Activated CD4-positive, alpha-beta T cell treated with anti-CD3 and anti-CD28 coated beads for 36 hours (primary cell): ENCODE measurements at regions not wholly inside any gene's neighbourhood (a gene's known extent, or its start where the extent isn't known, plus 50 kb on each side); places are given as distances from the start of the nearest gene placed in this dataset.

ENCODE experiments used
- ATAC-seq: fragments of 200-7000 bp; cut with Tn5 transposase; one replicate; pipeline ENCODE4 v1.10.0; 2021; ENCODE audit warnings: mild to moderate bottlenecking, moderate library complexity
- CTCF ChIA-PET: fragments of 350-600 bp; sonication (Branson Sonifier 250); formaldehyde crosslinking; loops from one replicate; lab custom pipeline; 2021; ENCODE audit warnings: antibody characterized with exemption; lab: Charles Lee
- POLR2A ChIA-PET: fragments of 350-600 bp; sonication (Branson Sonifier 250); formaldehyde crosslinking; loops from one replicate; lab custom pipeline; 2021; ENCODE audit warnings: antibody characterized with exemption, inconsistent platforms; lab: Charles Lee
- DNase-seq: peaks from one replicate; pipeline ENCODE4 v3.0.0-alpha.2; 2020
- H3K27ac Mint-ChIP-seq: one replicate; pipeline ENCODE4 v1.8.0; 2021; ENCODE audit warnings: mixed read lengths
- H3K27me3 Mint-ChIP-seq: one replicate; pipeline ENCODE4 v1.8.0; 2021; ENCODE audit warnings: mixed read lengths
- H3K36me3 Mint-ChIP-seq: one replicate; pipeline ENCODE4 v1.8.0; 2021; ENCODE audit warnings: low read depth, mixed read lengths
- H3K4me1 Mint-ChIP-seq: one replicate; pipeline ENCODE4 v1.8.0; 2021; ENCODE audit warnings: mixed read lengths
- H3K4me3 Mint-ChIP-seq: one replicate; pipeline ENCODE4 v1.8.0; 2021; ENCODE audit warnings: mild to moderate bottlenecking, moderate library complexity, mixed read lengths
- H3K9me3 Mint-ChIP-seq: one replicate; pipeline ENCODE4 v1.8.0; 2021; ENCODE audit warnings: low read depth, mixed read lengths
- intact Hi-C, 2 experiments: fragments of 100-400 bp; cut with DNase I in 1 of 2; cut with micrococcal nuclease in 1 of 2; formaldehyde crosslinking; loops; one replicate each; pipeline versions ENCODE4 v1.14.2 to v1.15.1; 2022 to 2024; cut with DNase I, micrococcal nuclease

GRCh38 chr9:26415528-26415927 lies 477.1 kb downstream of the CAAP1 start:
- DNase-seq (no peak), ATAC-seq (no peak)
- ChIA-PET POLR2A (no interaction called here), CTCF (interaction anchor here (1.0 kb wide), 1 partner anchor 128 kb away, joined by 3 read pairs; no protein-coding TSS in a partner anchor)
- H3K9me3 Mint-ChIP-seq = no peaks in the 10 kb centered on the region
- H3K27me3 Mint-ChIP-seq = no peaks in the 10 kb centered on the region
- no peaks in the 10 kb centered on the region for H3K36me3 Mint-ChIP-seq
- no peaks in the 10 kb centered on the region for H3K4me1 Mint-ChIP-seq
- intact Hi-C loops = no loop called here
- no peak overlapping the region for H3K27ac Mint-ChIP-seq
- no peak overlapping the region for H3K4me3 Mint-ChIP-seq

GRCh38 chr9:26413611-26414010 lies 479.0 kb downstream of the CAAP1 start:
- ATAC-seq (no peak), DNase-seq (no peak)
- intact Hi-C loops = no loop called here
- Mint-ChIP-seq H3K36me3 (no peaks in the 10 kb centered on the region), H3K27me3 (no peaks in the 10 kb centered on the region), H3K4me1 (no peaks in the 10 kb centered on the region), H3K9me3 (peaks cover 3% of the 10 kb centered on the region), H3K4me3 (no peak overlapping the region), H3K27ac (no peak overlapping the region)
- POLR2A ChIA-PET = no interaction called here
- CTCF ChIA-PET = no interaction called here

GRCh38 chr9:26412446-26412845 lies 480.2 kb downstream of the CAAP1 start:
- CTCF ChIA-PET = no interaction called here
- ATAC-seq (no peak), DNase-seq (no peak)
- H3K4me3 Mint-ChIP-seq = no peak overlapping the region
- no peaks in the 10 kb centered on the region for H3K4me1 Mint-ChIP-seq
- H3K27me3 Mint-ChIP-seq = no peaks in the 10 kb centered on the region
- no peak overlapping the region for H3K27ac Mint-ChIP-seq
- intact Hi-C loops = no loop called here
- H3K9me3 Mint-ChIP-seq = peaks cover 3% of the 10 kb centered on the region
- no peaks in the 10 kb centered on the region for H3K36me3 Mint-ChIP-seq
- POLR2A ChIA-PET = no interaction called here

- Mint-ChIP-seq H3K9me3 (peaks cover 3% of the 10 kb centered on the region), H3K36me3 (no peaks in the 10 kb centered on the region), H3K27me3 (no peaks in the 10 kb centered on the region), H3K4me3 (no peak overlapping the region), H3K27ac (no peak overlapping the region), H3K4me1 (no peaks in the 10 kb centered on the region)
- CTCF ChIA-PET = no interaction called here
- no peak for ATAC-seq
- POLR2A ChIA-PET = no interaction called here
- no peak for DNase-seq
- intact Hi-C loops = no loop called here
Observed at GRCh38 chr9:26406676-26407075, 485.9 kb downstream of the CAAP1 start.

GRCh38 chr9:26399556-26399955 lies 493.0 kb downstream of the CAAP1 start:
- DNase-seq (no peak), ATAC-seq (no peak)
- intact Hi-C loops = no loop called here
- POLR2A ChIA-PET = no interaction called here
- H3K4me3 Mint-ChIP-seq = no peak overlapping the region
- CTCF ChIA-PET = no interaction called here
- H3K27ac Mint-ChIP-seq = no peak overlapping the region
- no peaks in the 10 kb centered on the region for H3K27me3 Mint-ChIP-seq
- no peaks in the 10 kb centered on the region for H3K36me3 Mint-ChIP-seq
- H3K4me1 Mint-ChIP-seq = no peaks in the 10 kb centered on the region
- H3K9me3 Mint-ChIP-seq = no peaks in the 10 kb centered on the region

- H3K36me3 Mint-ChIP-seq = no peaks in the 10 kb centered on the region
- intact Hi-C loops = no loop called here
- no peak overlapping the region for H3K4me3 Mint-ChIP-seq
- ChIA-PET CTCF (no interaction called here), POLR2A (no interaction called here)
- no peak for DNase-seq
- peaks cover 6% of the 10 kb centered on the region for H3K9me3 Mint-ChIP-seq
- no peaks in the 10 kb centered on the region for H3K4me1 Mint-ChIP-seq
- no peaks in the 10 kb centered on the region for H3K27me3 Mint-ChIP-seq
- no peak overlapping the region for H3K27ac Mint-ChIP-seq
- ATAC-seq = no peak
Observed at GRCh38 chr9:26394025-26394424, 498.6 kb downstream of the CAAP1 start.

- Mint-ChIP-seq H3K9me3 (peaks cover 8% of the 10 kb centered on the region), H3K4me3 (no peak overlapping the region), H3K4me1 (no peaks in the 10 kb centered on the region), H3K27ac (no peak overlapping the region), H3K36me3 (no peaks in the 10 kb centered on the region), H3K27me3 (no peaks in the 10 kb centered on the region)
- intact Hi-C loops = no loop called here
- DNase-seq (no peak), ATAC-seq (no peak)
- POLR2A ChIA-PET = interaction anchor here (0.6 kb wide), 1 partner anchor 60 kb away, joined by 3 read pairs; no protein-coding TSS in a partner anchor
- CTCF ChIA-PET = no interaction called here
Observed at GRCh38 chr9:26392639-26393038, 500.0 kb downstream of the CAAP1 start.

GRCh38 chr9:26391036-26391435 lies 501.6 kb downstream of the CAAP1 start:
- H3K27me3 Mint-ChIP-seq = no peaks in the 10 kb centered on the region
- H3K4me1 Mint-ChIP-seq = no peaks in the 10 kb centered on the region
- H3K36me3 Mint-ChIP-seq = no peaks in the 10 kb centered on the region
- no peak for DNase-seq
- CTCF ChIA-PET = no interaction called here
- intact Hi-C loops = no loop called here
- POLR2A ChIA-PET = no interaction called here
- no peak overlapping the region for H3K27ac Mint-ChIP-seq
- no peak overlapping the region for H3K4me3 Mint-ChIP-seq
- H3K9me3 Mint-ChIP-seq = peaks cover 8% of the 10 kb centered on the region
- no peak for ATAC-seq

GRCh38 chr9:26375448-26375847 lies 517.2 kb downstream of the CAAP1 start:
- Mint-ChIP-seq H3K36me3 (no peaks in the 10 kb centered on the region), H3K27ac (no peak overlapping the region), H3K4me3 (no peak overlapping the region), H3K9me3 (peaks cover 9% of the 10 kb centered on the region), H3K4me1 (no peaks in the 10 kb centered on the region), H3K27me3 (no peaks in the 10 kb centered on the region)
- ChIA-PET POLR2A (no interaction called here), CTCF (no interaction called here)
- intact Hi-C loops = no loop called here
- no peak for ATAC-seq
- no peak for DNase-seq

- Mint-ChIP-seq H3K9me3 (peaks cover 10% of the 10 kb centered on the region), H3K36me3 (no peaks in the 10 kb centered on the region), H3K27ac (no peak overlapping the region), H3K27me3 (no peaks in the 10 kb centered on the region), H3K4me3 (no peak overlapping the region), H3K4me1 (no peaks in the 10 kb centered on the region)
- DNase-seq (no peak), ATAC-seq (no peak)
- CTCF ChIA-PET = no interaction called here
- intact Hi-C loops = no loop called here
- POLR2A ChIA-PET = no interaction called here
Observed at GRCh38 chr9:26373616-26374015, 519.0 kb downstream of the CAAP1 start.

- intact Hi-C loops = no loop called here
- DNase-seq (no peak), ATAC-seq (no peak)
- no peaks in the 10 kb centered on the region for H3K4me1 Mint-ChIP-seq
- no peaks in the 10 kb centered on the region for H3K27me3 Mint-ChIP-seq
- H3K36me3 Mint-ChIP-seq = no peaks in the 10 kb centered on the region
- CTCF ChIA-PET = no interaction called here
- H3K4me3 Mint-ChIP-seq = no peak overlapping the region
- H3K27ac Mint-ChIP-seq = no peak overlapping the region
- H3K9me3 Mint-ChIP-seq = peaks cover 11% of the 10 kb centered on the region
- POLR2A ChIA-PET = no interaction called here
Observed at GRCh38 chr9:26371236-26371635, 521.4 kb downstream of the CAAP1 start.

GRCh38 chr9:26369093-26369492 lies 523.5 kb downstream of the CAAP1 start:
- Mint-ChIP-seq H3K4me3 (no peak overlapping the region), H3K4me1 (no peaks in the 10 kb centered on the region), H3K27me3 (no peaks in the 10 kb centered on the region), H3K9me3 (peaks cover 14% of the 10 kb centered on the region), H3K36me3 (no peaks in the 10 kb centered on the region), H3K27ac (no peak overlapping the region)
- intact Hi-C loops = no loop called here
- DNase-seq (no peak), ATAC-seq (no peak)
- CTCF ChIA-PET = no interaction called here
- POLR2A ChIA-PET = no interaction called here

- Mint-ChIP-seq H3K36me3 (no peaks in the 10 kb centered on the region), H3K27me3 (no peaks in the 10 kb centered on the region), H3K9me3 (peaks cover 14% of the 10 kb centered on the region), H3K4me3 (no peak overlapping the region), H3K27ac (no peak overlapping the region), H3K4me1 (no peaks in the 10 kb centered on the region)
- no peak for ATAC-seq
- CTCF ChIA-PET = no interaction called here
- intact Hi-C loops = no loop called here
- no peak for DNase-seq
- POLR2A ChIA-PET = no interaction called here
Observed at GRCh38 chr9:26368241-26368640, 524.4 kb downstream of the CAAP1 start.
